D341Med (cell line): ENCODE measurements at regions not wholly inside any gene's neighbourhood (a gene's known extent, or its start where the extent isn't known, plus 50 kb on each side); places are given as distances from the start of the nearest gene placed in this dataset.

Experiments used
- DNase-seq: peaks from one replicate; pipeline ENCODE4 v3.0.0; 2012; ENCODE audit warnings: low spot score

DNA sequence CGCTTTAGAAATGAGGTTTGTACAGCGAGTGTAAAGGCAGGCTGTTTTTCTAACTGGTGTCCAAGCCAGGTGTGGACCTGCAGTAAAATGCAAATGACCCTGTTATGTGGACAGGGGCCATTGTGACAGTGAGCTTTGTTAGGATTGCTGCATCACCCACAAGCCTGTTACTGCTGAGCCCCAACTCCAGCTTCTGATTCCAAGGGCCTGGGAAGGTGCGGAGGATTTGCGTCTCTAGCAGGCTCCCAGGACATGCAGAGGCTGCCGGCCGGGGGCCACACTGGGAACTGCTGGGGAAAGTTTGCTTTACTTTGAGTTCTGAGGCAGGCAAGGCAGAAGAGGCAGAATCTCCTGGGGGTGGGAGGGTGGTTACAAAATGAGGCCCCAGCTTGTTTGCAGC is 164.1 kb downstream of the GLI2 start:
- DNase-seq: no peak

DNA sequence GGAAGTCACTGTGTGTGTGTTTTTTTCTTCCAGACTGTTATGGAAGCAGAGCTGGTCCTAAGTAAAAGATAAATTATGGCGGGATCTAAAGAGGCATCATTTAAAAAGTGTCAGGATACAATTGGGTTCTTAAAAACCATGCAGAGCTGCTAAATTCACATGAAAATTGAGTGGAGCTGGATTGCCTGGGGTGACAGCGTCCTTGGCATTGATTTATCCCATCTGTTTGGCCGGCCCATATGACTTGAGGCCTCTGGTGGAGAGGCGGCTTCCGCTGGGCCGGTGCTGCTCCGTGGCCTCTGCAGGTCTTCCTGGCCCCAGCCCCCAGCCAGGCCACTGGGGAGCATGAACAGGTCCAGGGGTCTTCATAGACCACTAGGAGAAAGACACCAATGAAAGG is 165.5 kb downstream of the GLI2 start:
- no peak for DNase-seq

DNA sequence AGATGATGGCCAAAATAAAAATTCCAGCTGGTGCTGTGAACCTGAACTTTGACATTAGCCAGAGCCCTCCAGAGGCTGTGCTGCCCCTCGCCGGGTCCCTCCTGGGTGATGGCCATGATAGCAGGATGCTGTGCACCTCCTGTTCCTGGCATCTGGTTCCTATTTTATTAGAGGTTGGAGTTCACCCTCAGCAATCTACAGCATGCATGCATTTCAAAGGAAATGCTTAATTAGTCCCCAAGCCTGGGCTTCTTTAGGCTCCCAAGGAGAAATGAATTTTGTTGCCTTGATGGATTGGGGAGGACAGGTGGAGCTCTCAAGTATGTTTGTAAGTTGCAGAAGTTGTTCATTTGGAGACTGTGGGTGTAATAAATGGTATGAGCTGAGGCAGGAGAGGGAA is 166.9 kb downstream of the GLI2 start:
- no peak for DNase-seq

DNA sequence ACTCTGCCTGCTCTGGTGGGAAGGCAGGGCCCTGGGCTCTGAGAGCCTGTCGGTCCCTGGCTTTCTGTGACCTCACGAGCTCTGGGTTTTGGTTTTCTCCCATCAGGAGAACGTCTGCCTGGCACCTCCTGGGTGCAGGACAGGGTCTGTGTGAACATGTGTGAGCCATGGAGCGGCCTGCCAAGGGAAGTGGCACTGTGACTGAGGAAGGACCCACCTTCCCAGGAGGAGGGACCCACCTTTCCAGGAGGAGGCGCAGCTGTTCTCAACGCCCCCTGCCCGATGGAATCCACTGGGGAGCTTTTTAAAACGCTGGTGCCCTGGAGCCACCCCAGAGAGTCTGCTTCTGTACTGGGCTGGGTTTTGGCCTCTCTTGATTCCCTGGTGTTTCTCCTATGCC is 168.7 kb downstream of the GLI2 start:
- DNase-seq: no peak

DNA sequence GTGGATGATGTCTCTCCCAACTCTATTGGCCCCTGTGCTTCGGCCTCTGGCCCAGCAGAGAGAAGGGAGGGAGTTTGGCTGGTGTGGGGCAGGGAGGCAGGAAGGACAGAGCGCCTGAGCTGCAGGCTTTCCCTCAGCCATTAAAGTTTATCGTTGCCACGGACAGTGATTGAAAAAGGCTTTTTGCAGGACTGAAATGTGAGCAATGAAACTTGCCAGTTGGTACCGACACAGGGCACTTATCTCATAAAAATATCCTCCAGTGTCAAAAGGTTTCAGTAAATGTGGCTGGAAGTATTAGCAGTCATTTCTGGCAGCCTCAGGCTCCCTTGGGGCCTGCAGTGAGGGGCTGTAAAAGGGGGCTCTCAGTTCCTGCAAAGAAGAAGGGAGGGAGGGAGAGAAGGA is 169.2 kb downstream of the GLI2 start:
- no peak for DNase-seq

DNA sequence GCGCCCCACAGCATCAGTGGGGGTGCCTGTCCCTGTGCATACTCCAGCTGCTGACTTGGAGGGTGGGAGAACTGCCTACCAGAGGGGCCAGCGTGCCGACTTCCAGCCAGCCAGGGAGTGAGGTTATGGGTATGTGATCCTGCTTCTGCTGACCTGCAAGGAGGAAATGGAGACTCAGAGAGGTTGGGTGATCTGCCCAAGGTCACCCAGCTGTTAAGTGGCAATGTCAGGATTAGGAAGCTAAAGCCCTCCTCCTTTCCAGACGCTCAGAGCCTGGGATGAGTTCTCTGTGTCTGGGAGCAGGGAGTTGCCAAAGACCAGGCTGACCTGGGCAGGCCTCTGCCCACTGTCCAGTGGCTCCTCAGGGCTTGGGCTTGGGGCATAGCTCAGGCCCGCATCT is 169.6 kb downstream of the GLI2 start:
- DNase-seq: no peak

DNA sequence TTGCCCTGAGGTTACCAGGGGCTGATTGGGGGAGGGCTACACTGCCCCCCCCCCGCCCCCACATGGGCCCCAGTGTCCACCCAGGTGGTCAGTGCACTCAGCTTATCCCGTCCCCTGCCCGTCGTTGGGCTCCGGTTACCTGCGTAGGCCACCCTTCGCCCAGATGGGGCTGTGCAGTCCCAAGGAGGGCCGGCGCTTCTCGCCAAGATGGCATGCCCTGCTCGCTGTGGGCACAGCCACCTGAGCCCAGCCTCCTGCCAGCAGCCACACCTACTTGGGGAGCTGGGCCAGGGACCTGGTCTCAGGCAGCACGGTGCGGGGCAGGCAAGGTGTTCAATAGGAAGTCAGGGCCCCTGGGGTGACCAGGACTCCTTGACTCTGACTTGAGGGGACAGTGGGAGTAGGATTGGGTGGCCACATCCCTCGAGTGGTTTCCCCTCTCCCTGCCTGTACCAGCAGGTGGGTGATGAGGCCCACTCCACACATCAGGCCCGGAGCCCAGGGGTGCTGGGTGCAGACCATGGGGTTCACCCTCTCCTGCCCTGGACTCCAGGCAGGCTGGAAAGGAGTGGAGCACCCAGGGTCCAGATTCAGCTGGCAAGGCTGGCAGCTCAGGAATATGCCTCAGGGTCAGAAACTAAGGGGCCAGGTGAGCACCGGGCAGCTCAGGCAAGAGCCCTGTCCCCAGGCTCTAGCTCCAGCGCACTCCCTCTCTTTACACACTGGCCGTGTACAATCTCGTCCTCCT is 170.3 kb downstream of the GLI2 start:
- DNase-seq: no peak

DNA sequence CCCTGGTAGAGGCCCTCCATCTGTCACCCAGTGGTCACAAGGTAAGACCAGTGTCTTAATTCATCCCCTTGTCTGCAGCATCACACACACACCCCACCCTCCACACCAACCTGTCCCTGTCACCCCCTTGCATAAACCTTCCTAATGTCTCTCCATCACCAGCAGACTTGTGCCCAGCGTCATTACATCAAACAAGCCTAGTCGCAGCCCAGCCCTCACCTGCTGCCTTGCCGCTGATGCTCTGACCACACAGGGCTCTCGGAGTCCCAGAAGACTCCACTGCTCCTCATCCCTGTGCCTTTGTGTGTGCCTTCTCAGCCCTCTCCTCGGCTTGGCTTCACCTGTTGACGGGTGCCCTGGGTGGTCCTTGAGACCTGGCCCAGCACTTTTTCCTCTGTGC is 171.2 kb downstream of the GLI2 start:
- no peak for DNase-seq

DNA sequence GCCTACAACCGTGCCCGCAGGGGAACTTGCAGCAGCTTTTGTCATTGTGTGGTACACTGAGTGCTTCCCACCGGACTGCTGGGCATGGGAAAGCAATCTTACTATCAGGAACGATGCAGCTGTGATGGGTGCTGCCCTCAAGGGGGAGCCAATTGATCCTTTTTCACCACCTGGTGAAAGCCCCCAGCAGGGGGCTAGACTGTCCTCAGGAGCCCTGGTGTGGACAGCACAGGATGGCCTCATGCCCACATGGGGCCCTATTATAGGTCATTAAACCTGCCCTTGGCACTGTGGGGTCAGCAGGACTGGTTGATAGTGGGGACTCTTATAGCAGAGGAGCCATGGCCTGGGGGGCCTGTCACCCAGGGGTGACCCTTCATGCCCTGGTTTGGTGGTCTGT is 172.2 kb downstream of the GLI2 start:
- no peak for DNase-seq

DNA sequence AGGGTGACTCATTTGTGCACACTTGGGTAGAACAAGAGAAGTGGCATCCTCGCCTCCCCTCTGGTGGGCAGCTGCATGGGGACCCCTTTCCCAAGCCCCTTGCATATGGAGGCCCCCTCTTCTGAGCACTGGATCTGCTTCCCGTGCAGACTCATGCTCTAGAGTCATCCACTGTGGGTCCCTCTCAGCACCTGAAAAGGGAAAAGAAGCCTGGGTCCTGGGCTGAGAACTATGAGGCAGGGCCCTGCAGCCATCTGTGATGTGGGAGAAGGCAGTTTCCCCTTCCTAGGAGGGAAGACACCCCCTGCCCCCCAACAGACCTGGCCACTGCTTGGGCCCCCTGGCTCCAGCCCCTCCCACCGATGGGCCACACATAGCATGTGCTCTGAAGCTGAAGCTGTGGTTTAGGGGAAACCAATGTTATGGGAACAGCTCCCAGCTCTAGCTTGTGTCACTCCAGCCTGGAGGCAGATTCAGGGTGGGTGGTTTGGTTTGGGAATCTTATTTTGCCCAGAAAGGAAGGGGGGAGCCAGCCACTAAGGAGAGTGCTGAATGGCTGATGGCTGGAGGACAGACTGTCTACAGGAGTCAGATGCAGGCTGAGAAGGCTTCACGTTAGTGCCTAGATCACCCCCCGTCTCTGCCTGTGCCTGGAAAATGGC is 172.8 kb downstream of the GLI2 start:
- DNase-seq: no peak

DNA sequence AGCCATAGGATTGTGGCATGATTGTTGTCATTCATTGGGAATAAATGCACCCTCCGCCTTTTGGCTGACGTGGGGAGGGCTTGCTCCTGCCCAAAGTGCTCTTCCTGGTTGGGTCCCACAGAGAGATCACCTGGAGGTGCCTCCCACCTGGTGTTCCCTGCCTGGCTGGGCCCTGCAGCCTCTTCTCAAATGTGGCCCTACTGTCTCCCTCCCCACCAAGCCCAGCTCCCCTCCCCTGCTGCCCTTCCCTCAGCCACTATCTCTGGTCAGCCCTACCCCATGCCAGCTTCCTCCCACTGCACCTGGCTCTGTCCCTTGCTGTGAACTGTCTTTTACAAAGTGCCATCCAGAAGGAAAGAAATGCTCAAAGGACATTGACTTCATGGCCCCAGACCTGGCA is 173.4 kb downstream of the GLI2 start:
- no peak for DNase-seq

DNA sequence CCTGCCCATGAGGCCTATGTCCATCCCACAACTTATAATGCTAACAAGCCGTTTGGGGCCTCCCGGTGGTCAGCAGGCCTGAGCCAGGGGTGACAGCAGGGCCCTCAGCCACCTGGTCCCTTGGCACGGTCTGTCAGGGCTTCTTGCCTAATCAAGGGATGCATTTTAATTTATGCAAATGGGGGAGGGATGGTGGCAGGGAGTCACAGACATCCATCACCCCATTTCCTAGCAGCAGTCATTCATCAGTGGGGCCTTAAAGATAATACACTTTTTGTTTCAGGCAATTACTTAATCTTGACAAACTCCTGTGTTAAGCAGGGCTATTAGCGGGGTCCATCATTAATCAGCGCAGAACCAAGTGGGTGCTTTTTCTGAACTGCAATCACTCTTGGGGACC is 174.5 kb downstream of the GLI2 start:
- no peak for DNase-seq

DNA sequence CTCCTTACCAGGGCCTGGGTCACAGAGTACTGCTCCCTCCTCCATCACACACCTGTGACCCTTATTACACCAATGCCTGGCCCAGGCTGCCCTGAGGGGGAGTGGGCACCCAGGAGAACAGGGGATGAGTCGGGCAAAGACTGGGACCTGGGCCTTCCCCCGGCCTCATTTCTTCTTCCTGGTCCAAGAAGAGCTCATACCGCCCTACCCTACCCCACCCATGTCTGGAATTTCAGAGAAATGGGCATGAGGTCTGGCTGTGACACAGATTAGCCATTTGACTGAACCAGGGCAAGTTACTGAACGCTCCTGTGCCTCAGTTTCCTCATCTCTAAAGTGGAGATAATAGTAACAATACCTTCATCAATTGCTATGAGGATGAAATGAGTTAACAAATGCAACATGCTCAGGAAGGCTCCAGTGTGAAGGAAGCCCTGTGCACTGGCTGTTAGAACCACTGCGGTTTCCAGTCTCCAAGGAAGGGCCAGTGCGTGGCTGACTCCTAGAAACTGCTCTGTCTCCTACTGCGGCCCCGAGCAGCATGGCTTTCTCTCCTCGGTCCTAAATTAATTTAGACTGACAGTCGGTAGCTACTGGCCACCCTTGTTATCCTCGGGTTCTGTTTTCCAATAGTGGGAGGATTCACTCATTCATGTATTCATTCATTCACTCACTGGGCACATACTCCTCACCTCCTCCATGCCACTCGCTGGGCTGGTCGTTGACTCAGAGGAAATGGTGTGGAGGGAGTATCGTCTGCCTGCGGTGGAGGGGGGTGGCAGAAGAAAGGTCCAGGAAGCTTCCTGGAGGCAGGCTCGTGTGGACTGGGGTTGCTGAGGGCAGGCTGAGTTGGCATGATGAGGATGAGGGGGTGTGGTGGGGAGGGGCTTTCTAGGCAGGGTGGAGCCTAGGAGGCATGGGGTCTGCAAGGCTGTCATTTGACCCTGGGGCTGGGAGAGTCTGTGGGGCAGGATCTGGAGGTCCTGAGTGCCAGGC is 175.6 kb downstream of the GLI2 start:
- no peak for DNase-seq

DNA sequence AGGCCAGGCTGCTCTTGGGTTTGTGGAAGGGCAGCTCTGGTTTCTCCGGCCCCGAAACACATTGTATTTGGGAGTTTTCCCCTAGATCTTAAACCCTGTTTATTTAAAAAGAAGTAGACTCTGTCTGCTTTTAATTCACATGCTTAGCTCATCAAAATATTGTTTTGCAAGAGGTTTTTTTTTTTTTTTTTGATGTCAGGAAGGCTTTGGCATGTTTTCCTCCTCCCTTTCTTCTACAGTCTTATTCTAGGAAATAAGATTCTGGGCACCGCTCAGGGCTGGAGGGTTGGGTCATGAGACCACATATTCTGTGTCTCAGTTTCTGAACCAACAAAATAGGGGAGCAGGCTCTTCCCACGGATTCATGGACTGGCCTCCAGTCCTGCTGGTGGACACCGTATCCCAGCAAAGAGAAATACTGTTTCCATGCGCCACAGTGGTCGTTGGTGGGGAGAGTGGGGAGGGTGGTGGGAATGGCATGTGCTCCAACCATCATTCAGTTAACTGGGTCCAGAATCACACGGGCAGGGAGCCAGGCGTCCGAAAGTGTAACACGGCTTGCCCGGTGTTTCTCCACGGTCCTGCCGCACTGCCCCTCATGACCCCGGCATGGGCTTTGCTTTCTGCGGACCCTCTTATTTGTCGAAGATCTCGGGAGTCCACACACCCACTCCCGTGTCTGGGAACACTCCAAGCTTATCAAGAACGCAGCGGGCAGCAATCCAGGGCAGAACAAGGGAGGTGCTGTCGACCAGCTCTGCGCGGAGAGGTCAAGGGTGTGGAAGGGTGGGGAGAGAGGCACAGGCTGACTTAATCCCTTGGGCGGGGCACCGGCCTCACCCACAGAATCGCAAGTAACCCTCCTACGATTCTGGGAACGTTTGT is 176.7 kb downstream of the GLI2 start:
- no peak for DNase-seq

DNA sequence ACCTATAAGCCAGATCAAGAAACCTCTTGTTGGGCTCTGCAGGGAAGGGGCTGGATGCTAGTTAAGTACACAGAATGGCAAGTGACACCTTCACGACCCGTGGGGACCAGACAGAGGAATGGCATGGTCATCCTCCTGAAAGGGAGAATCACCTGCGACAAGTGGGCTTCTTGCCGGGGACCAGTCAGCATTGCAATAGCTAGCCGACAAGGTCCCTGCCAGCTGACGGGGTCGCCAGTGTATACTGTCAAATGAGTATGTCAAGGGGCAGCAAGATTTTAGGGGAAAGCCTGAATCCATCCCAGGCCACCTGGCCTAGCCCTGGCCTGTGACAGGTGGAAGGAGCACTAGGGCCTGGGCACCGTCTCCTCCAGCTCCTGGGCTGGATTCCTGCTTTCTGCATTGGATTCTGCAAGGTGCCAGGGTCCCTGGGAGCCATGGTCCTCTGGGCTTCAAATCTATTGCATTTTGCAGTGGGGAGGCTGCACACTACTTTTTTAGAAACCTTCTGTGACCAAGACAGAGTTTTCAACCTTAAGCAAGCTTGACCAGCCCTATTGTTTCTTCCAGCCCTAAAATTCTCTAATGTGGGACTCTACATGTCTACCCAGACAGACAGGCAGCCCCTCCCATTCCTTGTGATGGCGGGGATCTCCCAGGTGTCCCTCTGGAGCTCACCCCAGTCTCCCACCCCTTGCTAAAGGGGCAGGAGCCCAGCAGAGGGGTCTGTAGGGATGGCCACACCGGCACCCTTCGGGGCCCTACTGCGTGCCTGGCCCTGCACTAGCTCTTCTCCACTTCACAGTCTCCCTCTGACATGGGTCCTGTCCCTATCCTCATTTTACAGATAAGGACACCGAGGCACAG is 178.5 kb downstream of the GLI2 start:
- DNase-seq: no peak

DNA sequence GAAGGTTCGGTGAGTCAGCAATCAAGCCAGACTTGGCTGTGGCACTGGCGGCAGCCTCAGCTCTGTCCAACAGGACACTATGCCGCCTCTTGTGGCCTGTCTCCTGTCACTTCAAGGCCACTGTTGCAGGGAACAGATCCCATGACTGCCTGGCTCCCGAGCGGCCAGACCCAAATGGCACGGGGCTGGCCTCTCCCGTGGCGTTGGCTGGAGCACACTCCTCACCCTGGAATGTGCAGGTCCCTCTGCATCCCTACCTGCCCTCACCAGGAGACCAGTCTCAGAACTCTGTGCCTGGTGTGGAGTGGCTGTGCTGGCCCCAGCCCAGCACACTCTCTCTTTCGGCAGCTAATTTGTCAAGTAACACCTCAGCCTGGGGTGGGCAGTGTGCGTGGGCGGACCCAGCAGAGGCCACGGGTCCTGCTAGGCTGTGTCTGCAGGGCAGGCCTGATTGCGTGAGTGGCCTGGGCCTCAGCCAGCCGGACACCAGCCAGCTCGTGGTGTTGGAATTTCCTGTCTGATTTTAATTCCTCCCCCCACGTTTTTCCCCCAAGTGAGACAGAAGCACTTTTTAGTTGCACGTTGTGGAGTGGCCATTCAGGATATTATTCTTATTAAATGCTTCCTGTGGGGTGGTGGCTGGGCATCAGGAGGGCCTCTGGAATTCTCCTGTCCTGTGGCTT is 179.3 kb downstream of the GLI2 start:
- no peak for DNase-seq

DNA sequence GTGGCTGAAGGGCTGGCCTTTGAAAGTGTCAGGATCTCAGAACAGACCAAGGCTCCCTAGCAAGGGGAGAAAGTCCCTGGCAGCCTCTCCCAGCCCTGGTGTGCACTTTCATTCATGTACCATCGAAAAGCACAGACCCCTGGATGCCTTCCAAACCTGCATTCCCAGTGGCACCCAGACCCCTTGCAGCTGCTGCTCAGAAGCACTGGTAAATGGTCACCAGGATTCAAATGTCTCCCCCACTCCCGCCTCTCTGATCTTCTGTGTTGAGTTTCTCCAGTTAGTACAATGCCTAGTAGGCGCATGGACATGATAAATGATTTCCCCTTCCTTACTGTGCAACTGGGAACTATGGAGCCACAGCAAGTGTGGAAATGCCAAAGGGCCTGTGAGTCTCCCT is 180.0 kb downstream of the GLI2 start:
- DNase-seq: no peak

DNA sequence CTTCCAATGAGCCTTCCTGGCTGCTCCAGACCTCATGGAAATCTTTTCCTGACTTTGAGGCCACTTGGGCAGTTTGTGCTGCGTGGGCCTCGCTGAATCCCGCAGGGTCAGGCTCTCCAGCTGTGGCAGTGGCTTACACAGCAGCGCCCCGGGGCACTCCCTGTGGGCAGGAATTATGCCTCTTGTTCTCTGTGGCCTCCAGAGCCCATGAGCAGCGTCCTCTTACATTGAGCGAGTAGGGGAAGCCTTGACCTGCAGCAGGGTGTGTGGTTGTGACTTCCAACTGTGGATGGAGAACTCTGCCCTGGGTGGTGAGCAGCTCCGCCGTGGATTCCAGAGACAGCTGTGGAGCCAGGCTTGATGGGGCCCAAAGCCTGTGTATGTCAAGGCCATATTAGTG is 180.8 kb downstream of the GLI2 start:
- DNase-seq: no peak

DNA sequence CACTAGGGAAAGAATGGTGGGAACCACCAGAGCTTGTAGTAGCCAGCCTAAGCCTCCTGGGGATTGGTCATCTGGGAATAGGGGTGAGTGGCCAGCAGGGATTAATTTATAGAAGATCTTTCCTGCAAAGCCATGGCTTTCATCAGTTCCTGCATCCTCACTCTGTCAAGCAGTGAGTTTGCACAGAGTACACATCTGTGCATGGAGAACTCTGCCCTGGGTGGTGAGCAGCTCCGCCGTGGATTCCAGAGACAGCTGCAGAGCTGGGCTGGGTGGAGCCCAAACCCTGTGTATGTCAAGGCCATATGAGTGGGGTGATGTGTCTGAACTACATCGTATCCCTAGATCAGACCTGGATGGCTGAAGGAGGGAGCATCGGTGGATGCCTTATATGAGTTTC is 182.2 kb downstream of the GLI2 start:
- no peak for DNase-seq

DNA sequence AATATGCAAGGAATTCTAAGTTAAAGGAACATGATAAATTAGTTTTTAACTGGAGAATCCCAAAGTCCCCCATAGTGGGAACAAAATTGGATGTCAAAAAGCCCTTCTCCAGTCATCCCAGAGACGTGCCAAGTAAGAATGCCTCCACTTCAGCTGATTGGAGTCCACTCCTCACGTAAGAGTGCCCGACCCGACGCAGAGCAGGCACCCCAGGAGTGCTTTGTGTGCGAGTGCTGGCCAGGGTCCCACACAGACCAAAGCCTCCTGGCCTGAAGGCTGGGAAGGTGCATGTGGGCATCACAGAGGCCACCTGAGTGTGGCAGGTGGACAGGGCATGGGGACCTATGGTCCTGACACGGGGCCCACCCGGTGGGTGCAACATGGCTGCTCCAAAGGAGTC is 183.5 kb downstream of the GLI2 start:
- DNase-seq: no peak
